HepG2 (cell line): ENCODE measurements at regions not wholly inside any gene's neighbourhood (a gene's known extent, or its start where the extent isn't known, plus 50 kb on each side); places are given as distances from the start of the nearest gene placed in this dataset.
"Not testable (repeated sequence)": the region's sequence is repeated elsewhere in the genome, so short reads cannot be mapped to it uniquely, and the experiment has no call there.

Experiments used
- ATAC-seq: fragments of 200-7000 bp; cut with Tn5 transposase; 3 replicates; pipeline ENCODE4 v1.9.1; 2020; ENCODE audit warnings: mild to moderate bottlenecking, moderate library complexity
- BruUV-seq: library from RNA; stranded (reverse); fragments of 400-500 nt; replicated peaks from 2 replicates; lab custom pipeline; 2021; lab: Mats Ljungman, UMichigan
- CTCF ChIA-PET: fragments of 300-600 bp; formaldehyde crosslinking; extraction: SDS; loops from one replicate; lab custom pipeline; 2021; ENCODE audit warnings: low total read pairs, inconsistent platforms, low intra/inter-chr PET ratio; lab: Yijun Ruan, JAX
- POLR2A ChIA-PET: fragments of 350-600 bp; sonication (Branson Sonifier 250); formaldehyde crosslinking; loops from one replicate; lab custom pipeline; 2020; ENCODE audit warnings: antibody characterized with exemption, inconsistent platforms; lab: Yijun Ruan, JAX
- DNase-seq: peaks from one replicate; pipeline ENCODE4 v3.0.0-alpha.2; 2015; ENCODE audit warnings: low spot score
- FAIRE-seq: peaks from 3 replicates; lab custom pipeline; 2011; peaks lifted over from hg19 to GRCh38; lab: Jason Lieb, UNC
- H2AFZ ChIP-seq: one replicate; pipeline ENCODE4 v1.6.1; 2011; ENCODE audit warnings: low read length, inconsistent platforms
- H3K27ac ChIP-seq: fragments of 300-600 bp; 3 replicates; pipeline ENCODE4 v1.8.0; 2011; ENCODE audit warnings: mixed run types, mild to moderate bottlenecking, mixed read lengths, low read length, inconsistent platforms; ENCODE audit not compliant: insufficient read depth; ENCODE audit errors: extremely low read length
- H3K27me3 ChIP-seq, 2 experiments: fragments of 200-600 bp in 1 of 2; 2 replicates in 1 of 2; 3 replicates in 1 of 2; pipeline versions ENCODE4 v1.6.0 to v1.8.0; 2011; ENCODE audit warnings: low read length in 2 of 2, mild to moderate bottlenecking in 2 of 2, moderate library complexity in 2 of 2, inconsistent platforms in 1 of 2; ENCODE audit not compliant: insufficient read depth in 2 of 2, control insufficient read depth in 1 of 2
- H3K36me3 ChIP-seq, 2 experiments: fragments of 200-600 bp in 1 of 2; replicated peaks in 1 of 2; 2 replicates in 1 of 2; 3 replicates in 1 of 2; pipeline versions ENCODE4 v1.5.1 to v1.8.0; 2011; ENCODE audit warnings: low read length in 2 of 2, inconsistent platforms in 1 of 2; ENCODE audit not compliant: insufficient read depth in 2 of 2, control insufficient read depth in 1 of 2
- H3K4me1 ChIP-seq: 2 replicates; pipeline ENCODE4 v1.5.1; 2012; ENCODE audit warnings: low read length, inconsistent platforms; ENCODE audit not compliant: insufficient read depth
- H3K4me2 ChIP-seq: 2 replicates; pipeline ENCODE4 v1.6.0; 2011; ENCODE audit warnings: low read depth, low read length, inconsistent platforms
- H3K4me3 ChIP-seq, 3 experiments: fragments of 200-600 bp in 1 of 3; sonication (generic), shearing (Covaris generic) in 1 of 3; replicated peaks in 1 of 3; 2 replicates each; pipeline ENCODE4 v1.5.1; 2011 to 2016; ENCODE audit warnings: low read length in 3 of 3, inconsistent platforms in 2 of 3, low read depth in 2 of 3, mild to moderate bottlenecking in 2 of 3, control low read depth in 1 of 3, mixed read lengths in 1 of 3; ENCODE audit not compliant: insufficient read depth in 1 of 3
- H3K79me2 ChIP-seq: one replicate; pipeline ENCODE4 v1.6.1; 2011; ENCODE audit warnings: low read length, inconsistent platforms; ENCODE audit not compliant: insufficient read depth
- H3K9ac ChIP-seq: 2 replicates; pipeline ENCODE4 v1.6.0; 2011; ENCODE audit warnings: mild to moderate bottlenecking, low read depth, low read length, inconsistent platforms; ENCODE audit not compliant: insufficient read depth
- H3K9me3 ChIP-seq: 2 replicates; pipeline ENCODE4 v1.5.1; 2012; ENCODE audit warnings: mild to moderate bottlenecking, low read length
- H4K20me1 ChIP-seq: 2 replicates; pipeline ENCODE4 v1.6.0; 2011; ENCODE audit warnings: inconsistent platforms, mild to moderate bottlenecking, low read length, moderate library complexity; ENCODE audit not compliant: insufficient read depth
- WGBS: methylation state at CpG from one replicate; pipeline ENCODE4 v1.1.6; 2017; ENCODE audit warnings: low lambda C conversion rate; 5-methylcytosine and 5-hydroxymethylcytosine counted together
- in situ Hi-C: cut with HindIII; loops from 2 replicates; pipeline ENCODE4 v1.10.0; 2017; ENCODE audit warnings: low pct_unique_long_range_greater_than_20kb; ENCODE audit not compliant: extremely low pct_ligation_motif_present
- intact Hi-C: fragments of 100-400 bp; cut with micrococcal nuclease; formaldehyde crosslinking; loops from one replicate; pipeline ENCODE4 v1.10.0; 2022; ENCODE audit not compliant: unreplicated experiment

- H2AFZ ChIP-seq, FAIRE-seq, POLR2A ChIA-PET, intact Hi-C loops, BruUV-seq, H3K4me1 ChIP-seq, H4K20me1 ChIP-seq, H3K27me3 ChIP-seq, CTCF ChIA-PET, H3K27ac ChIP-seq, in situ Hi-C loops, H3K9me3 ChIP-seq, DNase-seq, ATAC-seq, H3K4me2 ChIP-seq, H3K36me3 ChIP-seq, H3K79me2 ChIP-seq, H3K4me3 ChIP-seq, H3K9ac ChIP-seq: not testable (repeated sequence)
- 98% methylated on average over 3 of the region's 3 CpGs for WGBS
Measured at GRCh38 chr2:242113492-242113891, 244.0 kb downstream of the RTP5 start.

GRCh38 chr2:242116676-242117075, 247.1 kb downstream of the RTP5 start:
- intact Hi-C loops, H3K79me2 ChIP-seq, ATAC-seq, H3K4me3 ChIP-seq, DNase-seq, FAIRE-seq, H3K27me3 ChIP-seq, H2AFZ ChIP-seq, POLR2A ChIA-PET, H3K9ac ChIP-seq, H3K4me2 ChIP-seq, H3K36me3 ChIP-seq, BruUV-seq, CTCF ChIA-PET, H3K9me3 ChIP-seq, in situ Hi-C loops, H3K4me1 ChIP-seq, H3K27ac ChIP-seq, H4K20me1 ChIP-seq: not testable (repeated sequence)
- 89% methylated on average over 2 of the region's 2 CpGs for WGBS

GRCh38 chr2:242117305-242117704, 247.8 kb downstream of the RTP5 start:
- H3K9me3 ChIP-seq, ATAC-seq, H3K36me3 ChIP-seq, in situ Hi-C loops, H4K20me1 ChIP-seq, H3K4me2 ChIP-seq, CTCF ChIA-PET, FAIRE-seq, H3K79me2 ChIP-seq, BruUV-seq, H3K9ac ChIP-seq, H2AFZ ChIP-seq, POLR2A ChIA-PET, H3K27me3 ChIP-seq, intact Hi-C loops, DNase-seq, H3K27ac ChIP-seq, H3K4me1 ChIP-seq, H3K4me3 ChIP-seq: not testable (repeated sequence)
- no CpG with 5 or more reads among the region's 3 CpGs for WGBS

- H3K9me3 ChIP-seq, CTCF ChIA-PET, DNase-seq, H3K36me3 ChIP-seq, H3K4me2 ChIP-seq, ATAC-seq, intact Hi-C loops, H3K9ac ChIP-seq, H2AFZ ChIP-seq, POLR2A ChIA-PET, H3K27me3 ChIP-seq, H4K20me1 ChIP-seq, H3K79me2 ChIP-seq, FAIRE-seq, H3K27ac ChIP-seq, H3K4me3 ChIP-seq, H3K4me1 ChIP-seq, in situ Hi-C loops, BruUV-seq: not testable (repeated sequence)
- 84% methylated on average over 5 of the region's 5 CpGs for WGBS
Measured at GRCh38 chr2:242119682-242120081, 250.2 kb downstream of the RTP5 start.
